ENCODE measurements at regions not wholly inside any gene's neighbourhood (a gene's known extent, or its start where the extent isn't known, plus 50 kb on each side); places are given as distances from the start of the nearest gene placed in this dataset.

DNA sequence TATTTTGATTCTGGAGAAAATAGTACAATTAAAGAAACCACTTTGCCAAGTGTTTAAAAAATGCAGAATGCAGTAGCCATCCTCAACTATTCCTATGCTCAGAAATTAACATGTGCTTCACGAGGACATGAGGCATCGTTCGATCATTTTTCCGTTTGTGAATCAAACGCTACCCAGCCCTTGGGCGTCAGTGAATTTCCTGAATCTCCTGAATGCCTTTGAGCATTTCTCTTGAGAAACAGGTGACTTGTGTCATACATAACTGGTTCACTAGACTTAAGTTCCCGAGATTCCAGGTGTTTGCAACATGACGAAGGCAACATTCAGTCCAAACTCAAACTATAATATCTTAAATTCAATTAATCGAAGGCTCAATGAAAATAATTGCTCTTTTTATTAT lies 110.0 kb upstream of the ALKAL2 start:
- no peak overlapping the region for H3K4me3 ChIP-seq (ENCODE audit: low read length)
- Mint-ChIP-seq H3K27me3 (ENCODE audit: insufficient read depth) (peaks cover 2% of the 10 kb centered on the region), H3K36me3 (ENCODE audit: low read depth) (no peaks in the 10 kb centered on the region), H3K4me1 (peaks cover 2% of the 10 kb centered on the region), H3K4me3 (no peak overlapping the region), H3K9me3 (no peaks in the 10 kb centered on the region), H3K27ac (no peak overlapping the region)
- H3K9ac ChIP-seq (ENCODE audit: extremely low read depth, low read length, poor library complexity, severe bottlenecking) = no peak overlapping the region
- no peaks in the 10 kb centered on the region for H3K9me3 ChIP-seq (ENCODE audit: control insufficient read depth, low read length)
- H3K27ac ChIP-seq (ENCODE audit: low read depth, low read length) = no peak overlapping the region
- peak; percentile 5 for DNase-seq
- H3K4me1 ChIP-seq (ENCODE audit: control insufficient read depth, insufficient read depth, low read length) = no peaks in the 10 kb centered on the region
- H3K36me3 ChIP-seq (ENCODE audit: control insufficient read depth, insufficient read depth, low read length) = no peaks in the 10 kb centered on the region
- TF ChIP-seq, protein P1, sequence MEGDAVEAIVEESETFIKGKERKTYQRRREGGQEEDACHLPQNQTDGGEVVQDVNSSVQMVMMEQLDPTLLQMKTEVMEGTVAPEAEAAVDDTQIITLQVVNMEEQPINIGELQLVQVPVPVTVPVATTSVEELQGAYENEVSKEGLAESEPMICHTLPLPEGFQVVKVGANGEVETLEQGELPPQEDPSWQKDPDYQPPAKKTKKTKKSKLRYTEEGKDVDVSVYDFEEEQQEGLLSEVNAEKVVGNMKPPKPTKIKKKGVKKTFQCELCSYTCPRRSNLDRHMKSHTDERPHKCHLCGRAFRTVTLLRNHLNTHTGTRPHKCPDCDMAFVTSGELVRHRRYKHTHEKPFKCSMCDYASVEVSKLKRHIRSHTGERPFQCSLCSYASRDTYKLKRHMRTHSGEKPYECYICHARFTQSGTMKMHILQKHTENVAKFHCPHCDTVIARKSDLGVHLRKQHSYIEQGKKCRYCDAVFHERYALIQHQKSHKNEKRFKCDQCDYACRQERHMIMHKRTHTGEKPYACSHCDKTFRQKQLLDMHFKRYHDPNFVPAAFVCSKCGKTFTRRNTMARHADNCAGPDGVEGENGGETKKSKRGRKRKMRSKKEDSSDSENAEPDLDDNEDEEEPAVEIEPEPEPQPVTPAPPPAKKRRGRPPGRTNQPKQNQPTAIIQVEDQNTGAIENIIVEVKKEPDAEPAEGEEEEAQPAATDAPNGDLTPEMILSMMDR (conservative IDR thresholded peaks at IDR 0.05) = no peak
- 86 to 94% methylated on average over 6 to 9 of the region's 9 CpGs for WGBS, 2 experiments (ENCODE audit: insufficient coverage in 1 of 2, insufficient read length in 1 of 2)
- no peaks in the 10 kb centered on the region for H3K27me3 ChIP-seq (ENCODE audit: control insufficient read depth, insufficient read depth, low read length, poor library complexity, severe bottlenecking)

DNA sequence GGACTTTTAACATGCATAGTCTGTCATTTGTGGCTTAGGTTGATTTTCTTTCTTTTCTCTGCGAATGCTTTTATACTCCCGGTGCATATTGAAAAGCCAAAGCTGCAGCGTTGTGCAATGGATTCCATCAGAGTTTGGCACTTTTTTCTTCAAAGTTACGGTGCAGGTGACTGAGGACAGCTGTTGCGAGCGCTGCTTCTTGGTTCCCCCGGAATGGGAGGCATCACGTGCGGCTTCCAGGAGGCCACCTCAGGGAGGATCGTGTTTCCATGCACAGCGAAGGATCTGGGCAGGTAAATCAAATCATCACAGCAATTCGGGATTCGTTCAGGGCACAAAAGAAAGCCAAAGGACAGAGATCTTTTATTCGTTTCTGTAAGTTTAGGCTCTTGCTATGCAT lies 109.6 kb upstream of the ALKAL2 start:
- H3K36me3 ChIP-seq (ENCODE audit: control insufficient read depth, insufficient read depth, low read length) = no peaks in the 10 kb centered on the region
- peaks cover 2% of the 10 kb centered on the region for H3K4me1 Mint-ChIP-seq
- H3K9me3 Mint-ChIP-seq = no peaks in the 10 kb centered on the region
- WGBS, 2 experiments (ENCODE audit: insufficient coverage in 1 of 2, insufficient read length in 1 of 2) = 91 to 93% methylated on average over 14 of the region's 14 CpGs
- no peaks in the 10 kb centered on the region for H3K9me3 ChIP-seq (ENCODE audit: control insufficient read depth, low read length)
- H3K27ac Mint-ChIP-seq = no peak overlapping the region
- H3K9ac ChIP-seq (ENCODE audit: extremely low read depth, low read length, poor library complexity, severe bottlenecking) = no peak overlapping the region
- no peaks in the 10 kb centered on the region for H3K4me1 ChIP-seq (ENCODE audit: control insufficient read depth, insufficient read depth, low read length)
- peaks cover 2% of the 10 kb centered on the region for H3K27me3 Mint-ChIP-seq (ENCODE audit: insufficient read depth)
- H3K4me3 ChIP-seq (ENCODE audit: low read length) = no peak overlapping the region
- H3K27ac ChIP-seq (ENCODE audit: low read depth, low read length) = no peak overlapping the region
- DNase-seq = peak; percentile 26
- no peaks in the 10 kb centered on the region for H3K36me3 Mint-ChIP-seq (ENCODE audit: low read depth)
- no peaks in the 10 kb centered on the region for H3K27me3 ChIP-seq (ENCODE audit: control insufficient read depth, insufficient read depth, low read length, poor library complexity, severe bottlenecking)
- TF ChIP-seq, protein P1 (conservative IDR thresholded peaks at IDR 0.05) = no peak
- H3K4me3 Mint-ChIP-seq = no peak overlapping the region

DNA sequence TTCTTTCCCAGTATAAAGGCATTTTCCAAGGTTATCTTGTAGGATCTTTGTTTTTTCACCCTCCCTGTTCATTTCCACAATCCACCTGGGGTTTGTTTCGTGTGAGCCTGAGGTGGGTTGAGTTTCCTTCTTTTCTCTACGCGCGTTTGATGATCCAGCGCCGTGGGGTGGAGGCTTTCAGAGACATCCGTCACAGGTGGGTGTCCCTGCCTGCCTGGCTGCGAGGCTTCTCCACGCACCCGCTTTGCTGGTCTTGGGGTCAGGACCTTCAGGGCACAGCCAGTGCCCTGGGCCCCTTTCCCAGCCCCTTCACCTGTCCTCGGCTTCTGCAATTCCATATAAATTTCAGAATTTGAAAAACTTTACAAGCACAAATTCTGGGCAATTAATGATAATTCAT lies 109.0 kb upstream of the ALKAL2 start:
- Histone ChIP-seq H3K9me3 (ENCODE audit: control insufficient read depth, low read length) (no peaks in the 10 kb centered on the region), H3K9ac (ENCODE audit: extremely low read depth, low read length, poor library complexity, severe bottlenecking) (no peak overlapping the region), H3K27ac (ENCODE audit: low read depth, low read length) (no peak overlapping the region), H3K4me3 (ENCODE audit: low read length) (no peak overlapping the region), H3K27me3 (ENCODE audit: control insufficient read depth, insufficient read depth, low read length, poor library complexity, severe bottlenecking) (no peaks in the 10 kb centered on the region), H3K4me1 (ENCODE audit: control insufficient read depth, insufficient read depth, low read length) (no peaks in the 10 kb centered on the region), H3K36me3 (ENCODE audit: control insufficient read depth, insufficient read depth, low read length) (no peaks in the 10 kb centered on the region)
- WGBS, 2 experiments (ENCODE audit: insufficient coverage in 1 of 2, insufficient read length in 1 of 2) = 83 to 91% methylated on average over 1 to 11 of the region's 11 CpGs
- Mint-ChIP-seq H3K27me3 (ENCODE audit: insufficient read depth) (peaks cover 2% of the 10 kb centered on the region), H3K4me3 (no peak overlapping the region), H3K36me3 (ENCODE audit: low read depth) (no peaks in the 10 kb centered on the region), H3K9me3 (no peaks in the 10 kb centered on the region), H3K4me1 (peaks cover 2% of the 10 kb centered on the region), H3K27ac (no peak overlapping the region)
- peak; percentile 19 for DNase-seq
- TF ChIP-seq, protein P1 (conservative IDR thresholded peaks at IDR 0.05) = no peak
